ENCODE measurements at regions not wholly inside any gene's neighbourhood (a gene's known extent, or its start where the extent isn't known, plus 50 kb on each side); places are given as distances from the start of the nearest gene placed in this dataset.

DNA sequence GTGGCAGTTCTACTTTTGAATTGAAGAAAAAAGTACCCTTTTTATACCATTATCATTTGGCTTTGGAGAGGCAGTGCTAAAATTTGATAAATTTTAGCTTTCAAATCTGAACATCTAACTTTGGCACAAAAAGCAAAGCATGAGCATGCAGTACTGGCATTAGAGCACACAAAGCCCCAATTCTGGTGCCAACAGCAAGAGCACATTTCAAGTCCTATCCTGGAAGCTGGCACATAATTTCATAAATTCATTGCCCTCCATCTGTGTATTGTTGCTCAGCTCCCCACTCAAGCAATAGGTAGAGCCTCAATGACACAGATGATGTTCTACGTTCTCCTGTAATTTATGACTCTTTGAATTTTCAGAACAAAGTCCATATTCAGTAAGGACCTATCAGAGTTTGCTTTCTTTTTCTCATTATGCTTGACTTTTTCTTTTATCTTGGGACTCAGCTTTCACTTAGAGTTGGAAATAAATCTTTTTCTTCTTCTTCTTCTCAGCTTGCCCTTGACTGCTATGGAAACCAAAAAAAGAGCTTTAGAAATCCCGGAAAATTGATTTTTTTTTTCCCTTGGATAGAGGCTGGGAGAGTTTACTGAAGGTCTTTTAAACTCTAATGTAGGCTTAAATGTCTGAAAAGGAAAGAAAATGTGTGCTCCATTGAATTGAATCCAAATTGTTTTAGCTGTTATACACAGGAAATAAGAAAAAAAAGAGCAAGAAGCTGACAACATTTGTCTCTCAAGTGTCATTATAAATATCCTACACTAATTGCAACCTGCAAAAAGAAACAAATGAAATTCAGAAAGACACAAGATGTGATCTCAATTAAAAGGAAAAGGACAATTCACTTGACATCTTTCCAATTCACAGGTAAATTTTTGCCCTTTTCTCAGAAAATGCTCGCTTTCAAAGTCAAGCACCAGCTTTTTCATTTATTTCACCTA lies 380.8 kb upstream of the CDH18 start:
- TF ChIP-seq EP300 (IDR thresholded peaks at IDR 0.05; ENCODE audit: borderline replicate concordance): no peak
- no peak for TF ChIP-seq TCF12 (IDR thresholded peaks at IDR 0.05; ENCODE audit: low read depth)
- no peak for TF ChIP-seq YY1 (IDR thresholded peaks at IDR 0.05; ENCODE audit: low read depth)
- TF ChIP-seq CREB1 (IDR thresholded peaks at IDR 0.05; ENCODE audit: low read depth): no peak
- TF ChIP-seq TEAD4 (IDR thresholded peaks at IDR 0.05): no peak
- TF ChIP-seq, protein P1, sequence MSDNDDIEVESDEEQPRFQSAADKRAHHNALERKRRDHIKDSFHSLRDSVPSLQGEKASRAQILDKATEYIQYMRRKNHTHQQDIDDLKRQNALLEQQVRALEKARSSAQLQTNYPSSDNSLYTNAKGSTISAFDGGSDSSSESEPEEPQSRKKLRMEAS (IDR thresholded peaks at IDR 0.05): no peak
- no peak for TF ChIP-seq EGR1 (IDR thresholded peaks at IDR 0.05)
- TF ChIP-seq FOXM1 (IDR thresholded peaks at IDR 0.05; ENCODE audit: borderline replicate concordance, low read depth): no peak
- TF ChIP-seq RAD21 (IDR thresholded peaks at IDR 0.05; ENCODE audit: low read depth): no peak

Data from Ishikawa (cell line).